Mesenchymal stem cell (in vitro differentiated cells and primary cell): ENCODE measurements at regions not wholly inside any gene's neighbourhood (a gene's known extent, or its start where the extent isn't known, plus 50 kb on each side); places are given as distances from the start of the nearest gene placed in this dataset.

Experiments used
- DNase-seq: peaks from one replicate; pipeline ENCODE4 v3.0.0-alpha.2; 2013
- H2AFZ ChIP-seq: one replicate; pipeline ENCODE4 v1.6.1; 2013; ENCODE audit warnings: low read depth, mild to moderate bottlenecking, control low read depth, inconsistent platforms, low read length, moderate library complexity
- H2AK5ac ChIP-seq: 2 replicates; pipeline ENCODE4 v1.6.1; 2013; ENCODE audit warnings: low read length, moderate library complexity, mild to moderate bottlenecking, inconsistent platforms; ENCODE audit not compliant: severe bottlenecking
- H2BK120ac ChIP-seq: one replicate; pipeline ENCODE4 v1.6.1; 2013; ENCODE audit warnings: low read depth, mild to moderate bottlenecking, inconsistent platforms, low read length, moderate library complexity
- H2BK12ac ChIP-seq, 2 experiments: one replicate each; pipeline ENCODE4 v1.6.1; 2013; ENCODE audit warnings: inconsistent platforms in 2 of 2, low read length in 2 of 2, mild to moderate bottlenecking in 2 of 2, moderate library complexity in 2 of 2, control low read depth in 1 of 2
- H2BK15ac ChIP-seq: one replicate; pipeline ENCODE4 v1.6.1; 2013; ENCODE audit warnings: mild to moderate bottlenecking, low read depth, inconsistent platforms; ENCODE audit not compliant: poor library complexity, severe bottlenecking
- H2BK5ac ChIP-seq: 2 replicates; pipeline ENCODE4 v1.6.1; 2013; ENCODE audit warnings: low read depth, mild to moderate bottlenecking, low read length, control low read depth, inconsistent platforms; ENCODE audit not compliant: poor library complexity, severe bottlenecking
- H3K14ac ChIP-seq, 2 experiments: one replicate each; pipeline ENCODE4 v1.6.1; 2013; ENCODE audit warnings: inconsistent platforms in 2 of 2, low read length in 2 of 2, control low read depth in 1 of 2, mild to moderate bottlenecking in 1 of 2, moderate library complexity in 1 of 2
- H3K18ac ChIP-seq, 2 experiments: one replicate each; pipeline ENCODE4 v1.6.1; 2013; ENCODE audit warnings: inconsistent platforms in 2 of 2, low read length in 2 of 2, control low read depth in 1 of 2, low read depth in 1 of 2, mild to moderate bottlenecking in 1 of 2
- H3K23ac ChIP-seq, 2 experiments: one replicate each; pipeline ENCODE4 v1.6.1; 2013; ENCODE audit warnings: inconsistent platforms in 2 of 2, low read length in 2 of 2, mild to moderate bottlenecking in 2 of 2, moderate library complexity in 2 of 2, control low read depth in 1 of 2
- H3K27ac ChIP-seq: 2 replicates; pipeline ENCODE4 v1.5.1; 2013; ENCODE audit warnings: mild to moderate bottlenecking, moderate library complexity, low read length, control low read depth, inconsistent platforms; ENCODE audit not compliant: poor library complexity, severe bottlenecking
- H3K27me3 ChIP-seq, 2 experiments: 2 replicates each; pipeline versions ENCODE4 v1.6.1 to v1.7.0; 2013; ENCODE audit warnings: low read length in 2 of 2, mild to moderate bottlenecking in 2 of 2, moderate library complexity in 2 of 2, control low read depth in 1 of 2, inconsistent platforms in 1 of 2; ENCODE audit not compliant: control insufficient read depth in 1 of 2, insufficient read depth in 1 of 2
- H3K36me3 ChIP-seq, 2 experiments: 2 replicates each; pipeline versions ENCODE4 v1.6.1 to v1.7.0; 2013; ENCODE audit warnings: low read length in 2 of 2, control low read depth in 1 of 2, inconsistent platforms in 1 of 2, low read depth in 1 of 2, mild to moderate bottlenecking in 1 of 2; ENCODE audit not compliant: insufficient read depth in 2 of 2, control insufficient read depth in 1 of 2
- H3K4ac ChIP-seq, 2 experiments: one replicate each; pipeline ENCODE4 v1.6.1; 2013; ENCODE audit warnings: inconsistent platforms in 2 of 2, low read length in 2 of 2, mild to moderate bottlenecking in 2 of 2, moderate library complexity in 2 of 2, control low read depth in 1 of 2, low read depth in 1 of 2
- H3K4me1 ChIP-seq: 2 replicates; pipeline ENCODE4 v1.6.1; 2013; ENCODE audit warnings: low read depth, low read length, control low read depth; ENCODE audit not compliant: control insufficient read depth, insufficient read depth
- H3K4me2 ChIP-seq: 2 replicates; pipeline ENCODE4 v1.6.1; 2013; ENCODE audit warnings: low read length, mild to moderate bottlenecking, inconsistent platforms; ENCODE audit not compliant: poor library complexity, severe bottlenecking
- H3K4me3 ChIP-seq, 2 experiments: 2 replicates each; pipeline versions ENCODE4 v1.5.1 to v1.7.0; 2013; ENCODE audit warnings: low read length in 2 of 2, mild to moderate bottlenecking in 2 of 2, control low read depth in 1 of 2, low read depth in 1 of 2; ENCODE audit not compliant: insufficient read depth in 1 of 2
- H3K79me1 ChIP-seq: replicated peaks from 2 replicates; pipeline ENCODE4 v1.6.1; 2013; ENCODE audit warnings: mild to moderate bottlenecking, control low read depth, low read length, inconsistent platforms; ENCODE audit not compliant: poor library complexity, severe bottlenecking
- H3K9ac ChIP-seq: 2 replicates; pipeline ENCODE4 v1.7.0; 2013; ENCODE audit warnings: mild to moderate bottlenecking, low read length, moderate library complexity
- H3K9me3 ChIP-seq: 2 replicates; pipeline ENCODE4 v1.7.0; 2013; ENCODE audit warnings: mild to moderate bottlenecking, low read length; ENCODE audit not compliant: control insufficient read depth
- H4K8ac ChIP-seq: one replicate; pipeline ENCODE4 v1.6.1; 2013; ENCODE audit warnings: inconsistent platforms, mild to moderate bottlenecking, low read length, moderate library complexity
- H4K91ac ChIP-seq: one replicate; pipeline ENCODE4 v1.6.1; 2013; ENCODE audit warnings: mild to moderate bottlenecking, low read length, inconsistent platforms
- WGBS: methylation state at CpG from one replicate; pipeline ENCODE4 v1.1.7; 2013; ENCODE audit warnings: mixed read lengths; 5-methylcytosine and 5-hydroxymethylcytosine counted together

DNA sequence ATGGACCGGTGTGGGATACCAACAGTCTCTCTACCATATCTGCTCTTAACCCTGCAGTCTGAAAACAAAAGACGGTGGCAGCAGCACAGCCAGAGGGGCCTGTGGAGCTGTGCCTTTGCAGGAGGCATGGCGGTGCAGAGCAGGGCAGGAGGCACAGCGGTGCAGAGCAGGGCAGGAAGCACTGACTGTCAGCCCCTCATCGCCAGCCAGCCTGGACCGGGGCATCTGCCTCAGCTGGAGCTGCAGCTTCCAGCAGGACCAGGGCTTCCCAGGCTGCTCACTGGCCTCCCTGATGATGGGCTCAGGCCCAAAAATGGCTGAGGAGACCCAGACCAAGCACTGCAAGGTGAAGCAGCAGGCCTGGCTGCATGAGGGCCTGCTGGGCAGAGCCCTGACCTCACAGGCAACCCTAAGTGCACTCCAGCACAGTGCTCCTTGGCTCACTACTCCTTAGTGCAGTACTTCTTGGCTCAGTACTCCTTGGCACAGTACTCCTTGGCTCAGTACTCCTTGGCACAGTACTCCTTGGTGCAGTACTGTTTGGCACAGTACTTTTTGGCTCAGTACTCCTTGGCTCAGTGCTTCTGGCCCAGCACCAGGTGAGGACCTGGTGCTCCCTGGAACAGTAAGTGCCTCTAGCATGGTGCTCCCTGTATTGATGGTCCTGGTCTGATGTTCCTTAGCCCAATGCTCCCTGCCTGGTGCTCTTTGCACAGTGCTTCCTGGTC lies 78.0 kb downstream of the DHCR7 start:
- no peak overlapping the region for H3K9ac ChIP-seq
- no peak overlapping the region for H2BK5ac ChIP-seq
- H3K18ac ChIP-seq: no peak overlapping the region
- H2BK12ac ChIP-seq: no peak overlapping the region
- no peaks in the 10 kb centered on the region for H3K9me3 ChIP-seq
- no peak overlapping the region for H3K4ac ChIP-seq
- DNase-seq: no peak
- H3K36me3 ChIP-seq: no peaks in the 10 kb centered on the region
- H2BK15ac ChIP-seq: no peak overlapping the region
- no peak overlapping the region for H2AK5ac ChIP-seq
- H4K8ac ChIP-seq: no peak overlapping the region
- H3K4me2 ChIP-seq: no peak overlapping the region
- 88% methylated on average over 6 of the region's 6 CpGs for WGBS
- peaks cover 3% of the 10 kb centered on the region for H3K4me1 ChIP-seq
- no peak overlapping the region for H2AFZ ChIP-seq
- H4K91ac ChIP-seq: peak overlapping the region; percentile 15
- no peak overlapping the region for H3K23ac ChIP-seq
- no peak overlapping the region for H2BK120ac ChIP-seq
- no peak overlapping the region for H3K27ac ChIP-seq
- no peak overlapping the region for H3K4me3 ChIP-seq
- H3K14ac ChIP-seq: no peak overlapping the region
- no peaks in the 10 kb centered on the region for H3K79me1 ChIP-seq
- H3K27me3 ChIP-seq: peaks cover 21 to 74% of the 10 kb centered on the region in 2 experiments

- Histone ChIP-seq H3K36me3 (no peaks in the 10 kb centered on the region), H3K14ac (no peak overlapping the region), H3K4me2 (no peak overlapping the region), H3K79me1 (no peaks in the 10 kb centered on the region), H2BK12ac (no peak overlapping the region), H3K4ac (no peak overlapping the region), H3K9ac (no peak overlapping the region), H3K9me3 (no peaks in the 10 kb centered on the region), H3K23ac (no peak overlapping the region), H2BK5ac (no peak overlapping the region), H3K27ac (no peak overlapping the region), H3K18ac (no peak overlapping the region), H2BK120ac (no peak overlapping the region), H3K27me3 (peaks cover 20 to 68% of the 10 kb centered on the region in 2 experiments), H4K8ac (no peak overlapping the region), H3K4me1 (peaks cover 3% of the 10 kb centered on the region), H3K4me3 (no peak overlapping the region), H4K91ac (no peak overlapping the region), H2AK5ac (no peak overlapping the region), H2AFZ (no peak overlapping the region), H2BK15ac (no peak overlapping the region)
- 86% methylated on average over 9 of the region's 9 CpGs for WGBS
- DNase-seq: no peak
Measured at GRCh38 chr11:71369411-71369810, 78.8 kb downstream of the DHCR7 start.

- no peak overlapping the region for H3K4me2 ChIP-seq
- no peaks in the 10 kb centered on the region for H3K9me3 ChIP-seq
- DNase-seq: no peak
- no peaks in the 10 kb centered on the region for H3K79me1 ChIP-seq
- no peak overlapping the region for H3K4ac ChIP-seq
- no peak overlapping the region for H3K18ac ChIP-seq
- H2BK15ac ChIP-seq: no peak overlapping the region
- no peak overlapping the region for H2BK120ac ChIP-seq
- no peak overlapping the region for H2AFZ ChIP-seq
- no peak overlapping the region for H4K8ac ChIP-seq
- 72% methylated on average over 15 of the region's 15 CpGs for WGBS
- no peak overlapping the region for H3K14ac ChIP-seq
- no peak overlapping the region for H3K4me3 ChIP-seq
- H2BK12ac ChIP-seq: no peak overlapping the region
- H4K91ac ChIP-seq: no peak overlapping the region
- no peak overlapping the region for H3K27ac ChIP-seq
- H2BK5ac ChIP-seq: no peak overlapping the region
- peaks cover 17 to 64% of the 10 kb centered on the region in 2 experiments for H3K27me3 ChIP-seq
- H3K4me1 ChIP-seq: peaks cover 3% of the 10 kb centered on the region
- no peak overlapping the region for H3K23ac ChIP-seq
- no peaks in the 10 kb centered on the region for H3K36me3 ChIP-seq
- H3K9ac ChIP-seq: no peak overlapping the region
- no peak overlapping the region for H2AK5ac ChIP-seq
Measured at GRCh38 chr11:71368966-71369365, 79.2 kb downstream of the DHCR7 start.

DNA sequence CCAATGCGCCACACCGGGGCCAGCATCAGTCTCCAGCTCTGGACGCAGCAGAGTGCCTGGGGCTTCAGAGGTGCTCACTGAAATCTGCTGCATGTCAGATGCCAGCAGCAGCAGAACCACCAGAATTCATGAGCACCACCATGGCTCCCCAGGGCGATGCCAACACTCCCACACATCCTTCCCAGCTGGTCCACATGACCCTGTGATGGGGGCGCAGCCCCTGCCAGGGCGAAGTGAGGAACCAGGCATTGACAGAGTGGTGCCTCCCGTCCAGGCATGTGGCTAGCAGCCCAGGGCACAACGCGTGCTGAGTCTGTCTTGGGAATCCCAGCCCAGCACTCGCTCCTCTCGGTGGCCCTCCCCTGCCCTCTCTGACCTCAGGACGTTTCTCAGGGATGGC lies 80.4 kb downstream of the DHCR7 start:
- peak overlapping the region; percentile 14 for H4K91ac ChIP-seq
- H3K27ac ChIP-seq: no peak overlapping the region
- H2BK12ac ChIP-seq: no peak overlapping the region
- H2BK120ac ChIP-seq: no peak overlapping the region
- H3K36me3 ChIP-seq: no peaks in the 10 kb centered on the region
- H3K9ac ChIP-seq: no peak overlapping the region
- H3K23ac ChIP-seq: no peak overlapping the region
- no peak overlapping the region for H3K4ac ChIP-seq
- peaks cover 4% of the 10 kb centered on the region for H3K9me3 ChIP-seq
- no peak overlapping the region for H2BK5ac ChIP-seq
- no peak overlapping the region for H4K8ac ChIP-seq
- H2AFZ ChIP-seq: no peak overlapping the region
- no peak overlapping the region for H3K14ac ChIP-seq
- peaks cover 3% of the 10 kb centered on the region for H3K4me1 ChIP-seq
- H3K18ac ChIP-seq: no peak overlapping the region
- peaks cover 17 to 57% of the 10 kb centered on the region in 2 experiments for H3K27me3 ChIP-seq
- 82% methylated on average over 12 of the region's 12 CpGs for WGBS
- no peaks in the 10 kb centered on the region for H3K79me1 ChIP-seq
- H3K4me3 ChIP-seq: no peak overlapping the region
- H2BK15ac ChIP-seq: no peak overlapping the region
- H3K4me2 ChIP-seq: no peak overlapping the region
- DNase-seq: no peak
- no peak overlapping the region for H2AK5ac ChIP-seq
